Astrocyte of the cerebellum (primary cell): ENCODE measurements at regions not wholly inside any gene's neighbourhood (a gene's known extent, or its start where the extent isn't known, plus 50 kb on each side); places are given as distances from the start of the nearest gene placed in this dataset.
"Not testable (repeated sequence)": the region's sequence is repeated elsewhere in the genome, so short reads cannot be mapped to it uniquely, and the experiment has no call there.

ENCODE experiments used
- DNase-seq: peaks from one replicate; pipeline ENCODE4 v3.0.0-alpha.2; 2011; ENCODE audit warnings: low read depth
- H3K4me3 ChIP-seq: 2 replicates; pipeline ENCODE4 v1.5.1; 2011; ENCODE audit warnings: mild to moderate bottlenecking, low read depth, low read length, moderate library complexity
- in situ Hi-C: cut with HindIII; loops from 2 replicates; pipeline ENCODE4 v1.10.0; 2017; ENCODE audit warnings: low sequenced_read_pairs
- TF ChIP-seq, protein P1 (sequence below): IDR thresholded peaks from 2 replicates; pipeline ENCODE4 v1.5.1; 2012; ENCODE audit warnings: low read length, low read depth, moderate library complexity, mild to moderate bottlenecking; ENCODE audit errors: missing control alignments

DNA sequence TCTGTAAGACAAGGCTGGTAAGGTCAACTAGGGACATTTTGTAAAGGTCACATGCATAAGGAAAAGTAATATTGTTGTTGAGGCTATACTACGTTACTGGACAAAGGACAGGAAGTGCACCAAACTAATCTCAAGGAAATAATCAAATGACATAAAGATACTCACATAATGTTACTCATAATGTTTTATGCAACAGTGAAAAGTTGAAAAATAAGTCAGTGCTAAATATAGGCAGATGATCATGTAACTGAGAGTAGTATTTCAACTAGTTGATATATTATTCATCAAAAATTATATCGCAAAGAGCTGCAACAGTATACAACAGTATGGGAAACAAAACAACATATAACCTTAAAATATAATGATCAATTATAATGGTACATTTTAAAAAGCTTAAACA is 215.7 kb downstream of the PTN start:
- DNase-seq, result no peak
- H3K4me3 ChIP-seq, result no peak overlapping the region
- in situ Hi-C loops, result no loop called here
- TF ChIP-seq, protein P1, sequence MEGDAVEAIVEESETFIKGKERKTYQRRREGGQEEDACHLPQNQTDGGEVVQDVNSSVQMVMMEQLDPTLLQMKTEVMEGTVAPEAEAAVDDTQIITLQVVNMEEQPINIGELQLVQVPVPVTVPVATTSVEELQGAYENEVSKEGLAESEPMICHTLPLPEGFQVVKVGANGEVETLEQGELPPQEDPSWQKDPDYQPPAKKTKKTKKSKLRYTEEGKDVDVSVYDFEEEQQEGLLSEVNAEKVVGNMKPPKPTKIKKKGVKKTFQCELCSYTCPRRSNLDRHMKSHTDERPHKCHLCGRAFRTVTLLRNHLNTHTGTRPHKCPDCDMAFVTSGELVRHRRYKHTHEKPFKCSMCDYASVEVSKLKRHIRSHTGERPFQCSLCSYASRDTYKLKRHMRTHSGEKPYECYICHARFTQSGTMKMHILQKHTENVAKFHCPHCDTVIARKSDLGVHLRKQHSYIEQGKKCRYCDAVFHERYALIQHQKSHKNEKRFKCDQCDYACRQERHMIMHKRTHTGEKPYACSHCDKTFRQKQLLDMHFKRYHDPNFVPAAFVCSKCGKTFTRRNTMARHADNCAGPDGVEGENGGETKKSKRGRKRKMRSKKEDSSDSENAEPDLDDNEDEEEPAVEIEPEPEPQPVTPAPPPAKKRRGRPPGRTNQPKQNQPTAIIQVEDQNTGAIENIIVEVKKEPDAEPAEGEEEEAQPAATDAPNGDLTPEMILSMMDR, result no peak

DNA sequence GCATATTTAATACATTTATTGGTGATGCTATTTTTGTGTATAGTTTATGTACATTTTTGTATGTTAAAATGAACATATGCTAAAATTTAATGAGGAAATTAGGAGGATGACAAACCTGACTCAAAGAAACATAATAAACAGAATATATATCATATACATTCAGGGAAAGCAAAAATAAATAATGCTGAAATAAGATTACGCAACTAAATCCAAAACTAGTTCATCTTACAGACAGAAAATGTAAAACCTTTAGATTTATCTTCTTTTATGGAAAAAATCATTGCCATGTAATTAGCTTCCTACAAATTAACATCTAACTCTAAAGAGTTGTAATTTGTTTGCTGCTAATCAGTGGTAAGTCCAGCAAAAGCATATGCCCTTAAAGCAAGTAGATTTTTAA is 216.5 kb downstream of the PTN start:
- DNase-seq, result no peak
- no peak overlapping the region for H3K4me3 ChIP-seq
- in situ Hi-C loops, result no loop called here
- TF ChIP-seq, protein P1, result no peak

DNA sequence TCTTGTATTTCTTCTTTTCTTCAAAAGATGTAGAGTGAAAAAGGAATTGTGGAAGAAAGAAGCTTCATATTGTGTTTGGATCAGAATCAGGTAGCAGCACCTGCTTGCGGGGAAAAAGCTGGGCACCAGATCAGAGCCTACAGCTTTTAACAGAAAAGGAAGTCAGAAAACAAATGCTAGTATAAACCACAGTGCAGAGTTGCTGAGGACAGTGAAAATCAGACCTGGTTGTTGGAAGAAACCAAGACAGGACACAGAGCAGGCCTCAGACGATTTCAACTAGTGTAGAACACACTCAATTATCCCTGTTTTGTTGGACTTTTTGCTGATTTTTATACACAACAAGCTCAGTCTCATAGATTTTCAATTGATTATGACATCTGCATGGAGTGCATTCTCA is 221.4 kb downstream of the PTN start:
- no peak for DNase-seq
- in situ Hi-C loops, result no loop called here
- H3K4me3 ChIP-seq, result no peak overlapping the region
- TF ChIP-seq, protein P1, result no peak

DNA sequence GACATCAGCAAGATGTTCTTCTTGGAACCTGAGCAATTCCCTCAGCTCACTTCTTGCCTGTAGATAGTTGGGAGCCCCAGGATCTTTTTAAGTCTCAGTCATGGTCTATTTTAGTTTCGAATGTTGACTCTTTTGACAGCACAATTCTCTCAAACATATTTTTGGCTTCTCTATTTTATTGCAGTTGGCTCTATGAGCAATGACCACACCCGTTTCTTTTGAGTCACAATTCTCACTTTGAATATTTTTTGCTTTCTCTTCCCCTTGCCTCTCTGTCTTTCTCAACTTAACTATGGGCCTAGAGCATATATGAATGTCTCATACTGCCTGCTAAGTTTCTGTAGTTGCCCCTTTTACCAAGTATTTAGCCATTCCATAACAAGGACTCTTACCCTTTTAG is 222.8 kb downstream of the PTN start:
- no peak overlapping the region for H3K4me3 ChIP-seq
- no peak for DNase-seq
- in situ Hi-C loops, result no loop called here
- TF ChIP-seq, protein P1, result no peak

DNA sequence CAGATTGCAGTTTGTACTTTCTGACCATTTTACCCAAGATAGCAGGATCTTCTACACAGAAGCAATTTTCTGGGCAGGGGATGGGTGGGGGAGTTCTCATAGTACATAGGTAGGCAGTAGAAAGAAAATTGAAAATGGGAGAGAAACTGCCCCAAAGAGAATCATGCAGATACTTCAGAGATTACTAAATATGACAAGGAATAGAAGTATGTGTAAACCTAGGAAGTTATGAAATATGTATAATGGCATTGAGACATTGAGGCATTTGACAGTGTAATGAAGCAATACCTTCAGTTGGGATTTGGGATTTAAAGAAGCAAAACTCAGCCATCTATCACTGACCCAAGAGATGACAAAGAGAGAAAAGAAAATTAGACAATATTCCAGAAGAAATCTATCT is 233.0 kb downstream of the PTN start:
- no peak for DNase-seq
- no peak overlapping the region for H3K4me3 ChIP-seq
- TF ChIP-seq, protein P1, result no peak
- in situ Hi-C loops, result no loop called here

DNA sequence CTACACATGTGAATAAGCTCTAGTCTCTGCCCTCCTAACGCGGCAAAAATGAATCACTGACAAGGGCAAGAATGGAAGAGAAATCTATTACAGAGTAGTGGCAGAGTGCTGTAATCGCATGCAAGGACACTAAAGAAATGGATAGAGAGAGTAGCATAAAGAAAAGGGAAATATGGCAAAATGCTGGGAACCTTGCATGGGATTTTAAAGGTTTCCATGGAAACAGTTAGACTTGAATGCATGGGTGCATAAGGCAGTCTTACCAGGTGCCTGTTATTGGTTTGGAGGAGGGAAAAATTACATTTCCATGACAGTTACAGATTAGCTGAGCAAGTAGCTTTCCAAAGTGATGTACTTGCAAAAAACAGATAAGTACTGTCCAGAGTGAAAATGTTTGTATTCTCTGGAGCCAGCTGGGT is 233.4 kb downstream of the PTN start:
- no peak for DNase-seq
- in situ Hi-C loops, result no loop called here
- H3K4me3 ChIP-seq, result no peak overlapping the region
- TF ChIP-seq, protein P1, result no peak

DNA sequence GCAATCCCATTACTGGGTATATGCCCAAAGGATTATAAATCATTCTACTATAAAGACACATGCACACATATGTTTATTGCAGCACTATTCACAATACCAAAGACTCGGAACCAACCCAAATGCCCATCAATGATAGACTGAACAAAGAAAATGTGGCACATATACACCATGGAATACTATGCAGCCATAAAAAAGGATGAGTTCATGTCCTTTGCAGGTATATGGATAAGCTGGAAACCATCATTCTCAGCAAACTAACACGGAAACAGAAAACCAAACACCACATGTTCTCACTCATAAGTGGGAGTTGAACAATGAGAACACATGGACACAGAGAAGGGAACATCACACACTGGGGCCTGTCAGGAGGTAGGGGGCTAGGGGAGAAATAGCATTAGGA is 235.7 kb downstream of the PTN start:
- in situ Hi-C loops, H3K4me3 ChIP-seq, DNase-seq: not testable (repeated sequence)

DNA sequence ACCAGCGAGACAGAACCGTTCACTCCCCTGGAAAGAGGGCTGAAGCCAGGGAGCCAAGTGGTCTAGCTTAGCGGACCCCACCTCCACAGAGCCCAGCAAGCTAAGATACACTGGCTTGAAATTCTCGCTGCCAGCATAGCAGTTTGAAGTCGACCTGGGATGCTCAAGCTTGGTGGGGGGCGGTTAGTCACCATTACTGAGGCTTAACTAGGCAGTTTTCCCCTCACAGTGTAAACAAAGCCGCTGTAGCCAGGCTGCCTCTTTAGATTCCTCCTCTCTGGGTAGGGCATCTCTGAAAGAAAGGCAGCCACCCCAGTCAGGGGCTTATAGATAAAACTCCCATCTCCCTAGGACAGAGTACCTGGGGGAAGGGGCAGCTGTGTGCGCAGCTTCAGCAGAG is 235.1 kb downstream of the CHRM2 start:
- in situ Hi-C loops, H3K4me3 ChIP-seq: not testable (repeated sequence)
- peak; percentile 43 for DNase-seq
